GM12873 (cell line): ENCODE measurements at regions not wholly inside any gene's neighbourhood (a gene's known extent, or its start where the extent isn't known, plus 50 kb on each side); places are given as distances from the start of the nearest gene placed in this dataset.

Experiments
- TF ChIP-seq, protein P1 (sequence below): IDR thresholded peaks from 2 replicates; pipeline ENCODE4 v1.5.1; 2012; ENCODE audit warnings: low read depth, mild to moderate bottlenecking, moderate library complexity, low read length, control low read depth; ENCODE audit not compliant: insufficient read depth; ENCODE audit errors: missing control alignments

DNA sequence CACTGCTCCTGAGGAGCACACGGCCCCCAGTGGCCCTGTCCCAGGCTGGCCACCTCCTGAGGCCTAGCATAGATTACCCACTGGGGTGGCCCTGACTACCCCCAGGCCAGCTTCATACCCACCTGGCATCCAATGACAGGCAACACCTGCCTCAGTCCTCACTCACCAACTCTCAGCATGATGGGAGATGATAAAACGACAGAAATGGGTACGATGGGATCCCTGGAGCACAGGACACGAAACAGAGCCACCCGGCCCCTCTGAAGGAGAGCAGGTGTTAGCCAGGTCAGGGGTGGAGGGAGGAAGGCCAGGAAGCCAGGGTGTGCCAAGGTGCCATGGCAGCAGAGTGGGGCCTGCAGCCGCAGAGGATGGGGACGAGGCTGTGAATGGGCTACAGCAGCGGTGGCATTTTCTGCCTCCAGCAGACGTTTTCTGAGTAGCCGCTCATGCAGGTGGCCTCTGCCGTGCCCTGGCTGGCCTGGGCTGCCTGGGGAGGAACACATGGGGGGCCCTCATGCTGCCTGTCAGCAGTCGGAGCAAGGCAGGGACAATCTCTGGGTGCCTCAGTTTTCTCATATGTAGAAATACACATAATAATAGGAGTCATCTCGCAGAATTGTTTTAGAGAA lies 50.2 kb upstream of the FGF3 start:
- TF ChIP-seq, protein P1, sequence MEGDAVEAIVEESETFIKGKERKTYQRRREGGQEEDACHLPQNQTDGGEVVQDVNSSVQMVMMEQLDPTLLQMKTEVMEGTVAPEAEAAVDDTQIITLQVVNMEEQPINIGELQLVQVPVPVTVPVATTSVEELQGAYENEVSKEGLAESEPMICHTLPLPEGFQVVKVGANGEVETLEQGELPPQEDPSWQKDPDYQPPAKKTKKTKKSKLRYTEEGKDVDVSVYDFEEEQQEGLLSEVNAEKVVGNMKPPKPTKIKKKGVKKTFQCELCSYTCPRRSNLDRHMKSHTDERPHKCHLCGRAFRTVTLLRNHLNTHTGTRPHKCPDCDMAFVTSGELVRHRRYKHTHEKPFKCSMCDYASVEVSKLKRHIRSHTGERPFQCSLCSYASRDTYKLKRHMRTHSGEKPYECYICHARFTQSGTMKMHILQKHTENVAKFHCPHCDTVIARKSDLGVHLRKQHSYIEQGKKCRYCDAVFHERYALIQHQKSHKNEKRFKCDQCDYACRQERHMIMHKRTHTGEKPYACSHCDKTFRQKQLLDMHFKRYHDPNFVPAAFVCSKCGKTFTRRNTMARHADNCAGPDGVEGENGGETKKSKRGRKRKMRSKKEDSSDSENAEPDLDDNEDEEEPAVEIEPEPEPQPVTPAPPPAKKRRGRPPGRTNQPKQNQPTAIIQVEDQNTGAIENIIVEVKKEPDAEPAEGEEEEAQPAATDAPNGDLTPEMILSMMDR: no peak

DNA sequence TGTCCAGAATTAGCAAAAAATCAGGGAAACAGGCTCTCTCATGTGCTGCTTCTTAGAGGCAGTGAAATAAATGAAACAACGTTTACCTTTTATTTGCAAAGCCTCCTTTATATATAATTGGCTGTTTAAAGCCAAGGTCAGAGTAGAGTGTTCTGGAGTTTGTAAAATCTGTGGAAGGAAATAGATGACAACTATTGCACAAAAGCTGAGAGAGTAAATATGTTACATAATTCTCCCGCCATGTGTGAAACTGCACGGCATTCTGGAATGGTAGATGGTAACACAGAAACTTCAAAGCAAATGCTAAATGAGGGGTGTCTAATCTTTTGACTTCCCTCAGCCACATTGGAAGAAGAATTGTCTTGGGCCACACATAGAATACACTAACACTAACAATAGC lies 51.5 kb upstream of the FGF3 start:
- TF ChIP-seq, protein P1: no peak

- TF ChIP-seq, protein P1: no peak
Observed at GRCh38 chr11:69873166-69874077, 54.2 kb upstream of the FGF3 start.

GRCh38 chr11:69874178-69874983 lies 55.2 kb upstream of the FGF3 start:
- TF ChIP-seq, protein P1: no peak

DNA sequence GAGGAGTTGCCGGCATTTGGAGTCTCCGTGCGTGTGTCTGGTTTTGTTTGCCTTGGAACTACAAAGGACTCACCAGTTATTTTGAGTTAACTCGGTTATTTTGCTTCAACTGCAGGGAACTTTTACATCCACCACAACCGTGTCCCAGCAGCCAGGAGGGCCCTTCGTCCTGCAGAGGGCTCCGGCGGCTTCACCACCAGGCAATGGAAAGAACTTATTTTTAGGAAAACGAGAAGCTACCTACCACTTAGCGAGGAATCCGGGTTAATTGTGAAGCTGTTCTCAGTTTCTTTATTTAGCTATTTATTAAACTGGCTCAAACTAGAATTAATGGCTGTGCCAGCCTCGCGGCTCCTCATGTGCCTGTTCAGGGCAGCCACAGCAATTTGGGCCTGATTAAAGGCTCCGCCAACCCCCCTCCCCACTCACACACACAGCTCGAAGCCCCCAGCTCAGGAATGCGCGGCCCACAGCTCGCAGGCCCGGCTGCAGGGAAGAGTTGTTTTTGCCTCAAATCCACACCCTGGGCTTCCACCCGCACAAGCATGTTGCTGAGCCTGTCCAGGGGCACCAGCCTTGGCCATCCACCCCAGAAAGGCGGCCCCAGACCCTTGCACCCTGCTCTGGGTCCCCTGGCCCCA lies 55.9 kb upstream of the FGF3 start:
- TF ChIP-seq, protein P1: no peak

GRCh38 chr11:69876013-69876412 lies 56.8 kb upstream of the FGF3 start:
- TF ChIP-seq, protein P1: no peak
